ENCODE measurements at regions not wholly inside any gene's neighbourhood (a gene's known extent, or its start where the extent isn't known, plus 50 kb on each side); places are given as distances from the start of the nearest gene placed in this dataset.

GRCh38 chr6:170084166-170084730 lies 206.6 kb downstream of the DLL1 start:
- Histone ChIP-seq H3K36me3 (no peaks in the 10 kb centered on the region), H3K9me3 (ENCODE audit: severe bottlenecking) (no peaks in the 10 kb centered on the region), H3K4me3 (ENCODE audit: low read depth, low read length) (no peak overlapping the region), H3K27ac (no peak overlapping the region), H3K27me3 (ENCODE audit: insufficient read depth, low read depth, severe bottlenecking) (no peaks in the 10 kb centered on the region)
- no peak for DNase-seq
- TF ChIP-seq, protein P1, sequence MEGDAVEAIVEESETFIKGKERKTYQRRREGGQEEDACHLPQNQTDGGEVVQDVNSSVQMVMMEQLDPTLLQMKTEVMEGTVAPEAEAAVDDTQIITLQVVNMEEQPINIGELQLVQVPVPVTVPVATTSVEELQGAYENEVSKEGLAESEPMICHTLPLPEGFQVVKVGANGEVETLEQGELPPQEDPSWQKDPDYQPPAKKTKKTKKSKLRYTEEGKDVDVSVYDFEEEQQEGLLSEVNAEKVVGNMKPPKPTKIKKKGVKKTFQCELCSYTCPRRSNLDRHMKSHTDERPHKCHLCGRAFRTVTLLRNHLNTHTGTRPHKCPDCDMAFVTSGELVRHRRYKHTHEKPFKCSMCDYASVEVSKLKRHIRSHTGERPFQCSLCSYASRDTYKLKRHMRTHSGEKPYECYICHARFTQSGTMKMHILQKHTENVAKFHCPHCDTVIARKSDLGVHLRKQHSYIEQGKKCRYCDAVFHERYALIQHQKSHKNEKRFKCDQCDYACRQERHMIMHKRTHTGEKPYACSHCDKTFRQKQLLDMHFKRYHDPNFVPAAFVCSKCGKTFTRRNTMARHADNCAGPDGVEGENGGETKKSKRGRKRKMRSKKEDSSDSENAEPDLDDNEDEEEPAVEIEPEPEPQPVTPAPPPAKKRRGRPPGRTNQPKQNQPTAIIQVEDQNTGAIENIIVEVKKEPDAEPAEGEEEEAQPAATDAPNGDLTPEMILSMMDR (IDR thresholded peaks at IDR 0.05; ENCODE audit: low read depth, low read length), result no peak

- Histone ChIP-seq H3K9me3 (ENCODE audit: severe bottlenecking) (no peaks in the 10 kb centered on the region), H3K27me3 (ENCODE audit: insufficient read depth, low read depth, severe bottlenecking) (no peaks in the 10 kb centered on the region), H3K4me3 (ENCODE audit: low read depth, low read length) (no peak overlapping the region), H3K36me3 (no peaks in the 10 kb centered on the region), H3K27ac (no peak overlapping the region)
- no peak for DNase-seq
- TF ChIP-seq, protein P1 (IDR thresholded peaks at IDR 0.05; ENCODE audit: low read depth, low read length), result no peak
Observed at GRCh38 chr6:170083236-170084051, 207.4 kb downstream of the DLL1 start.

DNA sequence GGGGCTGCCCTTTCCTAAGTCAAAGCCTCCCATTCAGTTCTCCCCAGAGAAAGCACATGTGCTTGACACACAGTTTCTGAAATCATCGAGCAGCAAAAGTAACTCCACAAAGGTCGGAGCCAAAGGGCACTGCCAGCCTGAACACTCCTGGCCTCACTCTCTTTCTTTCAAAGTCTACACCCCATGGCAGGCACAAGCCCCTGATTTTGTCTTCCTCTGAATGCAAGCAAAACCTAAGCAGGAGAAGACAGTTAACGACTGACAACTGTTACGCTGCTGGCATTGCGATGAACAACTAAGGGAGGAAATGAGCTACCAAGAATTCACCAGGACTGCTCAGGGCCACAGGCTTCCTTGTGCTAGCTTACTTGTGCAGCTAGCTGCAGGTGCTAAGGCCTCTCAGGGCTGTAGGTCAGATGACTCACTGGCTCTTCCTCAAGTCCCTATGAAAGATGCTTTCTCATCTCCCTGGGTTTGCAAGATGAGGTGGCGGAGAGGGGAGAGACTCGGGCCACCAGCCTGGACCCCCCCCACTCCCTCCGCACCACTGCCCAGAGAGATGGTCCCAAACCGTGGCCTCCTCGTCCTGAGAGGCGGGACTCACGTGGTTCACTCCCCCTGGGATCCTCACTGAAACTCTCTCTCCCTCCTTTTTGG lies 208.2 kb downstream of the DLL1 start:
- TF ChIP-seq, protein P1 (IDR thresholded peaks at IDR 0.05; ENCODE audit: low read depth, low read length), result no peak
- Histone ChIP-seq H3K36me3 (no peaks in the 10 kb centered on the region), H3K27me3 (ENCODE audit: insufficient read depth, low read depth, severe bottlenecking) (no peaks in the 10 kb centered on the region), H3K27ac (no peak overlapping the region), H3K9me3 (ENCODE audit: severe bottlenecking) (no peaks in the 10 kb centered on the region), H3K4me3 (ENCODE audit: low read depth, low read length) (no peak overlapping the region)
- DNase-seq, result no peak

GRCh38 chr6:170082067-170082466 lies 208.8 kb downstream of the DLL1 start:
- no peaks in the 10 kb centered on the region for H3K27me3 ChIP-seq (ENCODE audit: insufficient read depth, low read depth, severe bottlenecking)
- no peak for DNase-seq
- TF ChIP-seq, protein P1 (IDR thresholded peaks at IDR 0.05; ENCODE audit: low read depth, low read length), result no peak
- no peaks in the 10 kb centered on the region for H3K9me3 ChIP-seq (ENCODE audit: severe bottlenecking)
- no peaks in the 10 kb centered on the region for H3K36me3 ChIP-seq
- no peak overlapping the region for H3K4me3 ChIP-seq (ENCODE audit: low read depth, low read length)
- no peak overlapping the region for H3K27ac ChIP-seq

DNA sequence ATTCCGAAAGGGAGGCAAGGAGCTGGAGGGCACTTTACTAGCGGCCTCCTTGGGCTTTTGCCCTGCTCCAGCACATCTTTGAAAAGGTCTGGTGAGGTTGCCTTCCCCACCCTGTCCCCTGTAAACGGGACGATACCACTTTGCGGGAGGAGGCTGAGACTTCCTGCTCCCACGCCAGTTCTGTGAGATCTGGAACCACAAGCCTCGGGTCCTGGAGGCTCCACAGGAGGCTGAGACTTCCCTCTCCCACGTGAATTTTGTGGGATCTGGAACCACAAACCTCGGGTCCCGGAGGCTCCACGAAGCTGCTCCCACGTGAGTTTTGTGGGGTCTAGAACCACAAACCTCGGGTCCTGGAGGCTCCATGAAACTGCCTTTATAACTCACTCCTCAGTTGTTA lies 209.3 kb downstream of the DLL1 start:
- Histone ChIP-seq H3K4me3 (ENCODE audit: low read depth, low read length) (no peak overlapping the region), H3K27ac (peak overlapping the region; percentile 89), H3K9me3 (ENCODE audit: severe bottlenecking) (no peaks in the 10 kb centered on the region), H3K27me3 (ENCODE audit: insufficient read depth, low read depth, severe bottlenecking) (no peaks in the 10 kb centered on the region), H3K36me3 (no peaks in the 10 kb centered on the region)
- TF ChIP-seq, protein P1 (IDR thresholded peaks at IDR 0.05; ENCODE audit: low read depth, low read length), result no peak
- no peak for DNase-seq
